GM13976 (cell line): ENCODE measurements at regions not wholly inside any gene's neighbourhood (a gene's known extent, or its start where the extent isn't known, plus 50 kb on each side); places are given as distances from the start of the nearest gene placed in this dataset.

Experiments used
- DNase-seq: peaks from one replicate; pipeline ENCODE4 v3.0.0; 2012; ENCODE audit warnings: low spot score
- in situ Hi-C: fragments of 300-500 bp; cut with MboI; formaldehyde crosslinking; loops from one replicate; pipeline ENCODE4 v1.12.0; 2022; ENCODE audit warnings: low sequenced_read_pairs, mixed read lengths, inconsistent platforms; ENCODE audit not compliant: unreplicated experiment
- TF ChIP-seq, protein P1 (sequence below): IDR thresholded peaks from 2 replicates; pipeline ENCODE4 v1.5.1; 2012; ENCODE audit warnings: borderline replicate concordance, mild to moderate bottlenecking; ENCODE audit not compliant: insufficient read depth; ENCODE audit errors: extremely low read depth, missing control alignments, control extremely low read depth

DNA sequence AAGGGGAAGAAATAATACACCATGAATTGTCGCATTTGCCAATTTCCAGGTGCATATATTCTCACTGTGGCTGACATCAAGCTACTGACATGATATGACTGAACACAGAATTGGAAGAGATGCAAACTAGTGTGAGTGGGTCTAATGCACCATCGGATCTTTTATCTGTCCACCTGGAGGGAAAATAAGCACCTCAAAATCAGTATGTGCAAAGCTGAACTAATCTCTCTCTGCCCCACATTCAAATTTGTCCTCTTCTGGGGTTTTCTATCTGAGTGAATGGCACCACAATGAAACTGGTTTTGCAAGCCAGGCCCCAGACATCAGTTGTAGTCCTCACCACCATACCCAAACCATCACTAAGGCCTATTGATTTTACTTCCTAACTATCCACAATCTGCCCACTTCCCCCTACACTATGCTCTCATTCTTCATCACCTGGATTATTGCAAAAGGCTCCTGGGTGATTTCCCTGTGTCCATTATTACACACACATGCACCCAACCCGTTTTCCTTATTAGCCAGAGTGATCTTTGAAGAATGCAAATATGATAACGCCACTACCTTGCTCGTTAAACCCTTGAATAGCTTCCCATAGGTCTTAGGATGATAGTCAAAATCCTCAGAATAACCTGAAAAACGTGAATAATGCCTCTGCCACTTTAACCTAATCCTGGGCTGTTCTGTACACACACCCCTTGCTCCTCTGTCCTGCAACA is 159.0 kb upstream of the GMDS start:
- DNase-seq = no peak
- TF ChIP-seq, protein P1, sequence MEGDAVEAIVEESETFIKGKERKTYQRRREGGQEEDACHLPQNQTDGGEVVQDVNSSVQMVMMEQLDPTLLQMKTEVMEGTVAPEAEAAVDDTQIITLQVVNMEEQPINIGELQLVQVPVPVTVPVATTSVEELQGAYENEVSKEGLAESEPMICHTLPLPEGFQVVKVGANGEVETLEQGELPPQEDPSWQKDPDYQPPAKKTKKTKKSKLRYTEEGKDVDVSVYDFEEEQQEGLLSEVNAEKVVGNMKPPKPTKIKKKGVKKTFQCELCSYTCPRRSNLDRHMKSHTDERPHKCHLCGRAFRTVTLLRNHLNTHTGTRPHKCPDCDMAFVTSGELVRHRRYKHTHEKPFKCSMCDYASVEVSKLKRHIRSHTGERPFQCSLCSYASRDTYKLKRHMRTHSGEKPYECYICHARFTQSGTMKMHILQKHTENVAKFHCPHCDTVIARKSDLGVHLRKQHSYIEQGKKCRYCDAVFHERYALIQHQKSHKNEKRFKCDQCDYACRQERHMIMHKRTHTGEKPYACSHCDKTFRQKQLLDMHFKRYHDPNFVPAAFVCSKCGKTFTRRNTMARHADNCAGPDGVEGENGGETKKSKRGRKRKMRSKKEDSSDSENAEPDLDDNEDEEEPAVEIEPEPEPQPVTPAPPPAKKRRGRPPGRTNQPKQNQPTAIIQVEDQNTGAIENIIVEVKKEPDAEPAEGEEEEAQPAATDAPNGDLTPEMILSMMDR = no peak
- in situ Hi-C loops = no loop called here

DNA sequence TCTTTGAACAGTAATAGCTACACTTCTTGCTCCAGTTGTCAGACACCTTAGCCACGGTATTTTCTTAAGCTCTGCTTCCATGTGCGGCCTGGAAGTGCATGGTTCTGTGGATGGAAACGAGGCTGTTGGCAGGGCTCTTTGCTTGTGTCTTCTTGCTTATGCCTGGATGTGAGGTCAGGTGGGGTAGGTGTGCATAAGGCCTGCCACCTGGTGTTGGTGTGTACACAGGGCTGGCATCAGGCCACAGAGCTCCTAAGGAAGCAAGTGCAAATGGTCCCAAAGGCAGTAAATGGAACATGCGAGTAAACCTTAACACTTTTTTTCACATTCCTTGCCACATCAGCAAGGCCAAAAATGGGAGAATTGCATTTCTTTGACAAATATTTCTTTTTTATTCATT is 158.1 kb upstream of the GMDS start:
- no peak for DNase-seq
- TF ChIP-seq, protein P1 = no peak
- in situ Hi-C loops = no loop called here

DNA sequence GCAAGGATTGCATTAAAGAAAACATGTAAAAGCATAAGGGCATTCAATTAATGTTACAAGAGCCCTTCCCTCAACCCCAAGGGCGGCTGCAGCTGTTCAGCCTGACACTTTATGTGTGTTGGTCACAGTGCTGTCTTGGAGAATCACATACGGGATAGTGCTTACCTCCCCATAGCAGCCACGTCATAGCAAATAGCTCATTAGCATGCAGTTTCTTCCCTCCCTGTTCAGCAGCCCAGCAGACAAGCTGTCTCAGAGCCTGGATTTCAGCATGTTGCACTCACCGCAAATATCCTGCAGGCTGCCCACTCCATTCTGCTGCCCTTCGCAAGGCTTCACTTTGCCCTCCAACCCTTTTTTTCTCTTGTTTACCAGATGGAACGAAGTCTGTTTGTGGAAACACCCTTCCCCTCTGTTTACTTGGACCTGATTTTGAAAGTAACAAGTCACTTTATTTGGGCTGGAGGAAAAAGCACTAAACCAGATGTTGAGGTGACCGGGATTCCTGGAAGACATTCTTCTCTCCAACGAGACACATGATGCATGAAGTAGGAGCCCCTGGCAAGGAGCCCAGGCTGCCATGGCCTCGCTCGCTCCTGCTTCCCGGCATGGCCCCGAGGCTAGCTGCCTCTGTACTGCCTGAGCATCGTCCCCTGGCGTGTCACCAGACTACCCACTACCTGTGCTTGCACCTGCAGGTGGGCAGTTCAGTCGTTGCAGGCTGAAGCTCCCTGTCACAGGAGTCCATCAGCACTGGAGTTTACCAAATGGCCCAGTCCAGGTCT is 151.6 kb upstream of the GMDS start:
- TF ChIP-seq, protein P1 = no peak
- in situ Hi-C loops = no loop called here
- DNase-seq = no peak

DNA sequence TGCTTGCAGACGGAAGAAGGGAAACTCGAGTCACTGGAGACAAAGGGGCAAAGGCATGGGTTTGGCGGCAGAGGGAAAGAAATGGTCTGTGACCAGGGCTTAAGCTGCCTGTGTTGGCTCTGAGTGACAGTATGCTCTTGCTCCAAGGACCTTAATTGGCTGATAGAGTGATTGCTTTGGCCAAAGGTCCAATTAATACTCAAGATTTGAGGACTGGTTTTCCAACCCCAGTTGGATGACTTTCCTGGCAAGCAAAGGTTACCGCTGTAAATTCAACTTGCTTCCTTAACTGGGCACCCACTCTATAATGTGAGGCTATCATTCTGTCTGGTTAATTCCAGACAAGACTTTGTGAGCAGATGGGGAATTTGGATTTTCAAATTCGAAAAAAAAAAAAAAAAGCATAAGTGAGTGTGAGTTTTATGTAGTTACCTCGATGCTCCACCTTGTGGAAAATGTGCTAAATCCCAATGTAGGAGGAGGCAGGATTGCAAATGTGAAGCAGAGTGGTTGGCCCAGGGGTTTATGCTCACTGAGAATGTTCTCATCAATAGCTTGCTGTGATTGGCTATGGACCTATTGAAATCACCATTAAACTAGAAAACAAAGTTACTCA is 150.7 kb upstream of the GMDS start:
- in situ Hi-C loops = no loop called here
- TF ChIP-seq, protein P1 = no peak
- DNase-seq = no peak

DNA sequence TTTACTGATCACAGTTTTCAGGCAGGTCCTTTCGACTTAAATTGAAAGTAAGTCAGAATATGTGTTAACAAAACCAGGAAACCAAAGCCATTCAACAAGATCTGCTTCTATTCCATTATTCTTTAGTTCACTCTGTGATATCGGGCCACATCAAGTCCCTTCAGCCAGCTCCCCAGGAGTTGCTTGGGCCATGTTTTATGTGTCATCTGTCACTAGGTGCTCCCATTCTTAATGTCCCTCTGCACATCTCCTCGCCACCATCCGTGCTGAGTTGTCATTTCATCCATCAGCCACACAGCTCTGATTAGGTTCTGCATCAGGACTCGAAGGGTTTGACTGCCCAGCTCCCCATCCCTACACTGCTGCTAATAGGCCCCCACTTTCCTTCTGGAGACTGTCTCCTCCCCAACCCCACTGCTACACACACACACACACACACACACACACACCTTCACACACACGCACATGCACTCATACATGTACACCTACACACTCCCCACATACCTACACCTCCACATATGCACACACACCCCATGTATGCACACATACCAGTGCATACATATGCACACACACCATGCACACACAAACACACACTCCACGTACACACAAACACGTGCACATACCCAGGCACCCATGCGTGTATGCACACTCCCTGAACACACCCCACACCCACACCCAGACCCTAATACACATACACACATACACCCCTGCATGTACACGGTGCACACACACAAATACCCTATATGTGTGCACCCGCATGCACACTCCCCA is 143.3 kb upstream of the GMDS start:
- in situ Hi-C loops = no loop called here
- DNase-seq = no peak
- TF ChIP-seq, protein P1 = no peak

DNA sequence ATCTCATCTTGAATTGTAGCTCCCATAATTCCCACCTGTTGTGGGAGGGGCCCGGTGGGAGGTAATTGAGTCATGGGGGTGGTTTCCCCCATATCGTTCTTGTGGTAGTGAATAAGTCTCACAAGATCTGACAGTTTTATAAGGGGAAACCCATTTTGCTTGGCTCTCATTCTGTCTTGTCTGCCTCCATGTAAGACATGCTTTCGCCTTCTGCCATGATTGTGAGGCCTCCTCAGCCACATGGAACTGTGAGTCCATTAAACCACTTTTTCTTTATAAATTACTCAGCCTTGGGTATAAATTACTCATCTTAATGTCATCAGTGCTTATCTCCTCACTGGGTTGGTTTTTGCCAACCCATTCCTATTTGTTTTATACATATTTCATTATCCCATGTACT is 142.0 kb upstream of the GMDS start:
- TF ChIP-seq, protein P1 = no peak
- in situ Hi-C loops = no loop called here

More for the DNA sequence above, 142.0 kb upstream of the GMDS start:
- no peak for DNase-seq
